ENCODE measurements at regions not wholly inside any gene's neighbourhood (a gene's known extent, or its start where the extent isn't known, plus 50 kb on each side); places are given as distances from the start of the nearest gene placed in this dataset.

- TF ChIP-seq, protein P1, sequence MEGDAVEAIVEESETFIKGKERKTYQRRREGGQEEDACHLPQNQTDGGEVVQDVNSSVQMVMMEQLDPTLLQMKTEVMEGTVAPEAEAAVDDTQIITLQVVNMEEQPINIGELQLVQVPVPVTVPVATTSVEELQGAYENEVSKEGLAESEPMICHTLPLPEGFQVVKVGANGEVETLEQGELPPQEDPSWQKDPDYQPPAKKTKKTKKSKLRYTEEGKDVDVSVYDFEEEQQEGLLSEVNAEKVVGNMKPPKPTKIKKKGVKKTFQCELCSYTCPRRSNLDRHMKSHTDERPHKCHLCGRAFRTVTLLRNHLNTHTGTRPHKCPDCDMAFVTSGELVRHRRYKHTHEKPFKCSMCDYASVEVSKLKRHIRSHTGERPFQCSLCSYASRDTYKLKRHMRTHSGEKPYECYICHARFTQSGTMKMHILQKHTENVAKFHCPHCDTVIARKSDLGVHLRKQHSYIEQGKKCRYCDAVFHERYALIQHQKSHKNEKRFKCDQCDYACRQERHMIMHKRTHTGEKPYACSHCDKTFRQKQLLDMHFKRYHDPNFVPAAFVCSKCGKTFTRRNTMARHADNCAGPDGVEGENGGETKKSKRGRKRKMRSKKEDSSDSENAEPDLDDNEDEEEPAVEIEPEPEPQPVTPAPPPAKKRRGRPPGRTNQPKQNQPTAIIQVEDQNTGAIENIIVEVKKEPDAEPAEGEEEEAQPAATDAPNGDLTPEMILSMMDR (IDR thresholded peaks at IDR 0.05; ENCODE audit: insufficient read depth, low read length, poor library complexity, severe bottlenecking) = no peak
- no peak for TF ChIP-seq EZH2phosphoT487 (conservative IDR thresholded peaks at IDR 0.05; ENCODE audit: low read length)
Observed at GRCh38 chr10:100672199-100672598, 73.2 kb upstream of the PAX2 start.
